Calu3 (cell line): ENCODE measurements at regions not wholly inside any gene's neighbourhood (a gene's known extent, or its start where the extent isn't known, plus 50 kb on each side); places are given as distances from the start of the nearest gene placed in this dataset.

Experiments
- BruUV-seq: library from RNA; stranded (reverse); fragments of 400-500 nt; replicated peaks from 2 replicates; lab custom pipeline; 2021; lab: Mats Ljungman, UMichigan
- CTCF ChIA-PET: fragments of 300-600 bp; sonication (Branson Sonifier 250); formaldehyde crosslinking; loops from one replicate; lab custom pipeline; 2022; ENCODE audit warnings: antibody characterized with exemption; lab: Charles Lee
- DNase-seq: peaks from one replicate; pipeline ENCODE4 v3.0.0; 2022
- H3K27ac Mint-ChIP-seq: one replicate; pipeline ENCODE4 v1.8.0; 2022; ENCODE audit warnings: mixed read lengths; ENCODE audit not compliant: unreplicated experiment
- H3K27me3 Mint-ChIP-seq: one replicate; pipeline ENCODE4 v1.8.0; 2022; ENCODE audit warnings: mixed read lengths; ENCODE audit not compliant: unreplicated experiment
- H3K36me3 Mint-ChIP-seq: one replicate; pipeline ENCODE4 v1.8.0; 2022; ENCODE audit warnings: mild to moderate bottlenecking, moderate library complexity, mixed read lengths; ENCODE audit not compliant: insufficient read depth, unreplicated experiment
- H3K4me1 Mint-ChIP-seq: one replicate; pipeline ENCODE4 v1.8.0; 2022; ENCODE audit warnings: mild to moderate bottlenecking, low read depth, mixed read lengths; ENCODE audit not compliant: unreplicated experiment
- H3K4me3 Mint-ChIP-seq: one replicate; pipeline ENCODE4 v1.8.0; 2022; ENCODE audit warnings: mild to moderate bottlenecking, low read depth, moderate library complexity, mixed read lengths; ENCODE audit not compliant: unreplicated experiment
- H3K9me3 Mint-ChIP-seq: one replicate; pipeline ENCODE4 v1.8.0; 2022; ENCODE audit warnings: low read depth, mixed read lengths; ENCODE audit not compliant: unreplicated experiment
- CTCF ChIP-seq: fragments of 200-600 bp; IDR thresholded peaks from one replicate; pipeline ENCODE4 v1.8.0; 2022; ENCODE audit warnings: antibody characterized with exemption; ENCODE audit not compliant: unreplicated experiment
- intact Hi-C: fragments of 100-400 bp; cut with micrococcal nuclease; formaldehyde crosslinking; loops from one replicate; pipeline ENCODE4 v1.10.0; 2022; ENCODE audit not compliant: unreplicated experiment

- Mint-ChIP-seq H3K36me3 (no peaks in the 10 kb centered on the region), H3K27me3 (no peaks in the 10 kb centered on the region), H3K27ac (no peak overlapping the region), H3K4me3 (no peak overlapping the region), H3K9me3 (peaks cover 9% of the 10 kb centered on the region), H3K4me1 (no peaks in the 10 kb centered on the region)
- no TSS peak for BruUV-seq
- intact Hi-C loops = no loop called here
- no peak for TF ChIP-seq CTCF
- CTCF ChIA-PET = no interaction called here
- no peak for DNase-seq
Measured at GRCh38 chr2:167454036-167454435, 565.8 kb downstream of the XIRP2 start.

GRCh38 chr2:167451496-167452289, 563.4 kb downstream of the XIRP2 start:
- H3K36me3 Mint-ChIP-seq = no peaks in the 10 kb centered on the region

GRCh38 chr2:167450364-167450763, 562.1 kb downstream of the XIRP2 start:
- no peak overlapping the region for H3K4me3 Mint-ChIP-seq
- H3K27me3 Mint-ChIP-seq = no peaks in the 10 kb centered on the region
- peaks cover 13% of the 10 kb centered on the region for H3K9me3 Mint-ChIP-seq
- intact Hi-C loops = no loop called here
- CTCF ChIA-PET = no interaction called here
- no TSS peak for BruUV-seq
- no peak overlapping the region for H3K27ac Mint-ChIP-seq
- TF ChIP-seq CTCF = no peak
- H3K36me3 Mint-ChIP-seq = no peaks in the 10 kb centered on the region
- no peak for DNase-seq
- H3K4me1 Mint-ChIP-seq = no peaks in the 10 kb centered on the region

More at GRCh38 chr2:167451496-167452289, 563.4 kb downstream of the XIRP2 start:
- no TSS peak for BruUV-seq
- CTCF ChIA-PET = no interaction called here
- Mint-ChIP-seq H3K27me3 (no peaks in the 10 kb centered on the region), H3K4me1 (no peaks in the 10 kb centered on the region), H3K9me3 (peaks cover 10% of the 10 kb centered on the region), H3K4me3 (no peak overlapping the region), H3K27ac (no peak overlapping the region)
- DNase-seq = no peak
- no peak for TF ChIP-seq CTCF
- intact Hi-C loops = no loop called here

- H3K36me3 Mint-ChIP-seq = peaks cover 4% of the 10 kb centered on the region
Measured at GRCh38 chr2:167440382-167440781, 552.1 kb downstream of the XIRP2 start.

More at GRCh38 chr2:167440382-167440781, 552.1 kb downstream of the XIRP2 start:
- DNase-seq = no peak
- no peak overlapping the region for H3K4me3 Mint-ChIP-seq
- peaks cover 11% of the 10 kb centered on the region for H3K4me1 Mint-ChIP-seq
- H3K27ac Mint-ChIP-seq = no peak overlapping the region
- TF ChIP-seq CTCF = no peak
- H3K27me3 Mint-ChIP-seq = no peaks in the 10 kb centered on the region
- intact Hi-C loops = no loop called here
- BruUV-seq = no TSS peak
- CTCF ChIA-PET = interaction anchor here (0.7 kb wide), 1 partner anchor 259 kb away, joined by 3 read pairs; no protein-coding TSS in a partner anchor
- H3K9me3 Mint-ChIP-seq = peaks cover 3% of the 10 kb centered on the region
